ENCODE measurements at regions not wholly inside any gene's neighbourhood (a gene's known extent, or its start where the extent isn't known, plus 50 kb on each side); places are given as distances from the start of the nearest gene placed in this dataset.

DNA sequence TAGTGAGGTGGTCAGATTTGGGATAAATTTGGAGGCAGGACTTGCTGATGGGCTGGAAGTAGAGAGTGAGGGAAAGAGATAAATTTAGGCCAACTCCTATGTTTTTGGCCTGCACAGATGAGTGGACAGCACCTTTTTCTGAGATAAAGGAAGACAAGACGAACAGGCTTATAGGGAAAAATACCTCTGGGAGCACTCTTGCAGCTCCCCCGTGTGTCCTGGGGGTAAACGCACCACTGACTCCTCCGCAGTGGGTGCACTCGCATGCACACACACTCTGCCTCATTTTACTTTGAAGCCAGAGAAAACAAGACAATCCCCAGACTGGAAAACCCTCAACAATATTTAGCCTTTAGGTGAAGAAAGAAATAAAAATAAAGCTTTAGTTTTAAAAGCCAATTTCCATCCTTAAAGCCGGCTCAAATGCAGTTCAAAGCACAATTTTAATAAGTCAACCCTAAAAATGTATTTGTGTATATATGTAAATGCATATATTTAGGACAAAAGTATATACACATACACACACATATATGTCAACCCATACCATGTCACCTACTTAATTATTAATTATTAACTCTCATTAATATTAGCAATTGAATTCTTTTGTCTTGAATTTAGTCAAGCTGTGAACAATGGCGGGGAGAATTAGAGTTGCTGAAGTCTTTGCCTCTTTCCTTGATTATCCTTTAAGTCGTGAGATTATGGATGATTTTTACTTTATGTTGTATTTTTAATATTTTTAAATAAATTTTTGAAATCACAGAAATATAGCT lies 341.8 kb downstream of the ZNF326 start:
- POLR2A ChIA-PET: no interaction called here
- Mint-ChIP-seq H3K27ac (no peak overlapping the region), H3K4me3 (no peak overlapping the region), H3K27me3 (ENCODE audit: low read depth) (no peaks in the 10 kb centered on the region), H3K4me1 (ENCODE audit: low read depth) (peaks cover 17% of the 10 kb centered on the region), H3K36me3 (ENCODE audit: low read depth) (no peaks in the 10 kb centered on the region), H3K9me3 (ENCODE audit: insufficient read depth) (no peaks in the 10 kb centered on the region)
- DNase-seq (no peak), ATAC-seq (no peak)
- CTCF ChIA-PET: interaction anchor here (1.3 kb wide), 1 partner anchor 28 kb away, joined by 4 read pairs; no protein-coding TSS in a partner anchor

DNA sequence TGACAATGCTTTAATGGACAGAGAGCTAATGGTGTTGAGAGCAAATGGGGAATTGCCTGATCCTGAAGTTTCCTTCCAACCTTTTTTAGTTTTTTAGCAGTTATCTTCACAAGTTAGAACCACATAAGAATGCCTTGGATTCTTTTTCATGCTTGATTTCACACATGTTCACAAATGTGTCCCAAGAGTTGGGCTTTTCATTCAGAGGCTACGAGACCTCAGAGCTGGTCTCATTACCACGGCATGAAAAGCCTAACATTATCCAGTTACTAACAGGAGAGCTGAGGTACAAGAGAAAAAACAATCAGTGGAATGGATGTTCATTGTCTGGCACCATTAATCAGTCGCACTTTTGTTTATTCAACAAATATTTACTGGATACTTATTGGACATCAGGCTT lies 340.6 kb downstream of the ZNF326 start:
- Mint-ChIP-seq H3K27ac (no peak overlapping the region), H3K4me1 (ENCODE audit: low read depth) (peaks cover 14% of the 10 kb centered on the region), H3K4me3 (no peak overlapping the region), H3K27me3 (ENCODE audit: low read depth) (no peaks in the 10 kb centered on the region), H3K36me3 (ENCODE audit: low read depth) (no peaks in the 10 kb centered on the region), H3K9me3 (ENCODE audit: insufficient read depth) (no peaks in the 10 kb centered on the region)
- no peak for DNase-seq
- ChIA-PET CTCF (interaction anchor here (1.3 kb wide), 1 partner anchor 30 kb away, joined by 4 read pairs; no protein-coding TSS in a partner anchor), POLR2A (no interaction called here)
- ATAC-seq: no peak

DNA sequence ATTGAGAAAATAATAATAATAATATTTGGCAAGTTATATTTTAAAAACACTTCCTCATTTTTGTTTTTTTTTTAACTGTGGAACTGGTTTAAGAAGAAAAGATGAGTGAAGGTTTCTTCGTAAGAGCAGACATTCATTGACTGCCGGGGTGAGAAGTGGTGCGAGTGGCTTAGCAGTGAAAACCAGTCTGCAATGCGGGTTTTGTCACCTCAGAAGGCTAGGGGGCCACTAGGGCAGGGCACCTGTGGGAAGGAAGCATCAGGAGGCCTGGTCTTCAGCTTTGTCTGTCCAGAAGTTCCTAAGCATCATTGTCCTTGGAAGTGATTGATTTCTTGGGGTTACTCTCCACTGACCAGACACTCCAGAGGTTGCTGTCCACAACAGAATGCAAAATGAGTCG lies 339.2 kb downstream of the ZNF326 start:
- Mint-ChIP-seq H3K9me3 (ENCODE audit: insufficient read depth) (no peaks in the 10 kb centered on the region), H3K27me3 (ENCODE audit: low read depth) (no peaks in the 10 kb centered on the region), H3K36me3 (ENCODE audit: low read depth) (no peaks in the 10 kb centered on the region), H3K4me1 (ENCODE audit: low read depth) (no peaks in the 10 kb centered on the region), H3K4me3 (no peak overlapping the region), H3K27ac (no peak overlapping the region)
- POLR2A ChIA-PET: no interaction called here
- DNase-seq (no peak), ATAC-seq (no peak)
- CTCF ChIA-PET: no interaction called here

DNA sequence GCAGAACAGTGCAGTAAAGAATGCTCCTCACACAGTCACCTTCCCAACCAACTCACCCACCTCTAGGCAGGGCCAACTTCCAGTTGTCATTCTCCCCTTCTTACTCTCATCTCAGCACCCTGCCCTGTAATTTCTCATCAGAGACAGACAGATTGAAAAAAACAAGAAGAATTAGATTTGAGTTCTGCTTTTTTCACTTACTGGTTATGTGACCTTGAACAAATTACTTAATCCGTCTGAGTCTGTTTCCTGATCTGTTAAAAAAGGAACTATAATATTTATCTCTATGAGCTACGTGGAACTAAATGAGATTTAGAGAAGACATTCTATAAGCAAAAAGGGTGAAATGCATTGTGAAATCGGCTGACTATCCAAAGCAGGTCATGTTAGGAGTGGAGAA lies 330.3 kb downstream of the ZNF326 start:
- Mint-ChIP-seq H3K27ac (no peak overlapping the region), H3K36me3 (ENCODE audit: low read depth) (no peaks in the 10 kb centered on the region), H3K9me3 (ENCODE audit: insufficient read depth) (no peaks in the 10 kb centered on the region), H3K27me3 (ENCODE audit: low read depth) (peaks cover 4% of the 10 kb centered on the region), H3K4me3 (no peak overlapping the region), H3K4me1 (ENCODE audit: low read depth) (no peaks in the 10 kb centered on the region)
- ATAC-seq (no peak), DNase-seq (no peak)
- POLR2A ChIA-PET: no interaction called here
- CTCF ChIA-PET: no interaction called here

DNA sequence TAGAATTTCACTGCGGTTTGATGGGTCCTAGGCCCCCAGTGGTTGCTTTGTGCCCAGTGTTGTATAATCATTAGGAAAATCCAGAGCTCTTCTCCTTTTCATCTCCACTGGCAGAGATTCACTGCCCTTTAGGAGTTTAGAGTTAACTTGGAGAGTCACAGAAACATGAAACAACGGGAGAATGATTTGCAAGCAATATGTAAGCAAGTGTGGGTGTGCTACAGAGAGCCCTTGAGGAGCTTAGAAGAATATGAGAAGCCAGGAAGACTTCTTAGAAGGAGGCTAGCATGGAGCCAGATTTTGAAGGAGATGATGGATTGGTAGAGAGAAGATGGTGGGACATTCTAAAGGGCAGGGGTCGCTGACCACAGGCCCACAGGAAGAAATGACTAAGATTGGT lies 327.3 kb downstream of the ZNF326 start:
- H3K27me3 Mint-ChIP-seq (ENCODE audit: low read depth): peaks cover 7% of the 10 kb centered on the region
- H3K36me3 Mint-ChIP-seq (ENCODE audit: low read depth): no peaks in the 10 kb centered on the region
- no peak overlapping the region for H3K4me3 Mint-ChIP-seq
- H3K27ac Mint-ChIP-seq: no peak overlapping the region
- no peaks in the 10 kb centered on the region for H3K9me3 Mint-ChIP-seq (ENCODE audit: insufficient read depth)
- DNase-seq (no peak), ATAC-seq (no peak)
- ChIA-PET POLR2A (no interaction called here), CTCF (no interaction called here)
- no peaks in the 10 kb centered on the region for H3K4me1 Mint-ChIP-seq (ENCODE audit: low read depth)

DNA sequence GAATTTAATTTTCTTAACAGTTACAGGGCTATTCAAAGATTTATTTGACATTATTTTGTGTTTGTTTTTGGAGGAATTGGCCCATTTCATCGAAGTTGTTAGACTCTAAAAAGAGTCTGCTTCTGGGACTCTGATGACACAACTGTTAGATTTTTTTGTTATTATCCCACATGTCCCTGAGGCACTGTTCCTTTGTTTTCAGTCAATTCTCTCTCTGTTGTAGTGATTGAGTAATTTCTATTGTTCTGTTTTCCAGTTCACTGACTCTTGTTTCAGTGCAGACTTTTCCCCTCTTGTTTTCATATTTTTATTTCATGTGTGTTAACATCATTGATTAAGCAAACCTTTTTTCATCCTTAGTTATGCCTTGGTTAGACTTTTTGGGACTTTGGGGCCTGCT lies 325.0 kb downstream of the ZNF326 start:
- Mint-ChIP-seq H3K27me3 (ENCODE audit: low read depth) (peaks cover 6% of the 10 kb centered on the region), H3K9me3 (ENCODE audit: insufficient read depth) (no peaks in the 10 kb centered on the region), H3K36me3 (ENCODE audit: low read depth) (no peaks in the 10 kb centered on the region), H3K27ac (no peak overlapping the region), H3K4me1 (ENCODE audit: low read depth) (no peaks in the 10 kb centered on the region), H3K4me3 (no peak overlapping the region)
- ATAC-seq: no peak
- no peak for DNase-seq
- CTCF ChIA-PET: no interaction called here
- POLR2A ChIA-PET: no interaction called here

DNA sequence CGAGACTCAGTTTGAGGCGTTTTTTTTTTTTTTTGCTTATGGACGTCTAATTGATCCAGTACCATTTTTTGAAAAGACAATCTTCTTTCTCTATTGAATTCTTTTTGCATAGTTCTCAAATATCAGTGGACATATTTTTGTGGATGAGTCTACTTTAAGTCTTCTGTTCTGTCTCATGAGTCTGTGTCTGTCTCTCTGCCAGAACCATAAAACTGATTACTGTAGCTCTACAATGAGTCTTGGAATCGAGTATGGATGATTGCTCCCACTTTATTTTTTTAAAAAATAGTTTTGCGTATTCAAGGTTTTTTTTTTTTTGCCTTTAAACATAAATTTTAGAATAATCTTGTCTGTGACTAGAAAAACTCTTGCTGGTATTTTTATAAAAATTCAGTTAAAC lies 323.5 kb downstream of the ZNF326 start:
- H3K27me3 Mint-ChIP-seq (ENCODE audit: low read depth): peaks cover 4% of the 10 kb centered on the region
- ChIA-PET POLR2A (no interaction called here), CTCF (no interaction called here)
- DNase-seq (no peak), ATAC-seq (no peak)
- no peaks in the 10 kb centered on the region for H3K36me3 Mint-ChIP-seq (ENCODE audit: low read depth)
- H3K9me3 Mint-ChIP-seq (ENCODE audit: insufficient read depth): no peaks in the 10 kb centered on the region
- no peak overlapping the region for H3K4me3 Mint-ChIP-seq
- no peaks in the 10 kb centered on the region for H3K4me1 Mint-ChIP-seq (ENCODE audit: low read depth)
- no peak overlapping the region for H3K27ac Mint-ChIP-seq

DNA sequence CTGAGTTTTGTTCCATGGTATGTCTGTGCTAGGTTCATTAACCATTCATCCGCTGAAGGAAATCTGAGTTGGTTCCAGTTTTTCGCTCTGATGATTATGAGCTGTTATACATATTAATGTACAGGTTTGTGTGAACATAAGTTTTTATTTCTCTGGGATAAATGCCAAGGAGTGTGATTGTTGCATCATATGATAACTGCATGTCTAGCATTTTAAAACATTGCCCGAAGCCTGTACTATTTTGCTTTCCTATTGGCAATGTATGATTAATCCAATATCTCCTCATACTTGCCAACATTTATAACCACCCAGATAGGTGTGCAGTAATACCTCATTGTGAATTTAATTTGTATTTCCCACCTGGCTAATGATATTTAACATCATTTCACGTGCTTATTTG lies 322.7 kb downstream of the ZNF326 start:
- no peaks in the 10 kb centered on the region for H3K4me1 Mint-ChIP-seq (ENCODE audit: low read depth)
- ATAC-seq (no peak), DNase-seq (no peak)
- H3K9me3 Mint-ChIP-seq (ENCODE audit: insufficient read depth): no peaks in the 10 kb centered on the region
- H3K4me3 Mint-ChIP-seq: no peak overlapping the region
- H3K27ac Mint-ChIP-seq: no peak overlapping the region
- POLR2A ChIA-PET: no interaction called here
- peaks cover 4% of the 10 kb centered on the region for H3K27me3 Mint-ChIP-seq (ENCODE audit: low read depth)
- CTCF ChIA-PET: no interaction called here
- no peaks in the 10 kb centered on the region for H3K36me3 Mint-ChIP-seq (ENCODE audit: low read depth)

DNA sequence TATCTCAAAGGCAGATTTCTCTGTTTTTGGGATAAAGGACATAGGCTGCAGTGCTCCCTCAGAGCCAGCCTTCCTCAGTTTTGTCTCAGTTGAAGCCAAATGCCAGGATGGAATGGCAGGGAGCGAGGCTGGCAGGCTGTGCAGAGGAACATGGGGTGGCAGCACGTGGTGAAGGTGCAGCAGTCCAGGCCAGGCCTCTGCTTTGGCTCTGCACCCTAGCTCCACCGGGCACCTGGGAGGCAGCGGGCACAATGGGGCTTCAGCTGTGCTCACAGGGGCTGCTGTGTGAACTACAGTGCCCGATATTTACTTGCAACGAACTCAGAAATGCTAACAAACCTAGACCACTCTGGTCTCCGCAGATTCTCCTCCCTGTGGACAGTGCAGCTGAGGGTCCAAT lies 319.6 kb downstream of the ZNF326 start:
- Mint-ChIP-seq H3K4me1 (ENCODE audit: low read depth) (no peaks in the 10 kb centered on the region), H3K9me3 (ENCODE audit: insufficient read depth) (no peaks in the 10 kb centered on the region), H3K27me3 (ENCODE audit: low read depth) (peaks cover 4% of the 10 kb centered on the region), H3K27ac (no peak overlapping the region), H3K4me3 (no peak overlapping the region), H3K36me3 (ENCODE audit: low read depth) (no peaks in the 10 kb centered on the region)
- no peak for DNase-seq
- CTCF ChIA-PET: no interaction called here
- POLR2A ChIA-PET: no interaction called here
- ATAC-seq: no peak

DNA sequence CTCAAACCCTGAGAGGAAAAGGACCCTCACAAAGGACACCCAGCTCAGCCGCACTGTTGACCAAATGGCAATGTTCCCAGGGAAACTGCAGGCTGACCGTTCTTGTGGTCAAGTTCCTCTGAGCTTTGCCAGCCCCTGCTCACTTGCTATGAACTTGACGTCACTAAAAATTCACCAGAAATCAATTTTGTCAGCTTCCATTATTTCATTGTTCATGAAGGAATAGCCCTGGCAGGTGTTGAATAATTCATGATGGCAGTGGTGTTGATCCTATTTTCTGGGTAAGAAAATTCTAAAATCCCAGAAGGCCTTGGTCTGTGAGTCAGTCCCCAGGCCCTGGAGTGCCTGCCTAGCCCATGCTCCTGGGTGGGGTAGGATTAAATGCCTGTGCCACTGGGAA lies 318.9 kb downstream of the ZNF326 start:
- no peak for DNase-seq
- peaks cover under 1% of the 10 kb centered on the region for H3K27me3 Mint-ChIP-seq (ENCODE audit: low read depth)
- ChIA-PET CTCF (no interaction called here), POLR2A (no interaction called here)
- H3K4me3 Mint-ChIP-seq: no peak overlapping the region
- H3K9me3 Mint-ChIP-seq (ENCODE audit: insufficient read depth): no peaks in the 10 kb centered on the region
- ATAC-seq: no peak
- no peaks in the 10 kb centered on the region for H3K36me3 Mint-ChIP-seq (ENCODE audit: low read depth)
- H3K4me1 Mint-ChIP-seq (ENCODE audit: low read depth): no peaks in the 10 kb centered on the region
- no peak overlapping the region for H3K27ac Mint-ChIP-seq

DNA sequence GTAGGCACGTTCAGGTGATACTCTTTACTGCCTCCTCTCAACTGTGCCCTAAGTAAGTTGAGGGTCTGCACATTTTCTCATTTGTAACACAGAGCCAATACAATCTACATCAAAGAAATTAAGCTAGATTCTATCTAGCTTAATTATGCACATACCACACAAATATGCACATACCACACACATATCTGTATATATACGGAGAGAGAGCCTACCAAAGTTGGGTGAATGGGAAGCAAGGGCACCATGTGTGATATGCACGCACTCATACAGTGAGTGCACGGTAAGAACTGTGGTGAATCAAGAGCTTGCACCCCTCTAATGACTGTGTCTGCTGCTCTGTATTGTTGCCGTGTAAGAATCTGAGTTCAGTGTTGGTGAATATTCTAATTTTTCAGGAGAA lies 314.9 kb downstream of the ZNF326 start:
- Mint-ChIP-seq H3K27ac (no peak overlapping the region), H3K9me3 (ENCODE audit: insufficient read depth) (no peaks in the 10 kb centered on the region), H3K4me1 (ENCODE audit: low read depth) (no peaks in the 10 kb centered on the region), H3K27me3 (ENCODE audit: low read depth) (no peaks in the 10 kb centered on the region), H3K36me3 (ENCODE audit: low read depth) (no peaks in the 10 kb centered on the region), H3K4me3 (no peak overlapping the region)
- ChIA-PET POLR2A (no interaction called here), CTCF (no interaction called here)
- ATAC-seq: no peak
- DNase-seq: no peak

DNA sequence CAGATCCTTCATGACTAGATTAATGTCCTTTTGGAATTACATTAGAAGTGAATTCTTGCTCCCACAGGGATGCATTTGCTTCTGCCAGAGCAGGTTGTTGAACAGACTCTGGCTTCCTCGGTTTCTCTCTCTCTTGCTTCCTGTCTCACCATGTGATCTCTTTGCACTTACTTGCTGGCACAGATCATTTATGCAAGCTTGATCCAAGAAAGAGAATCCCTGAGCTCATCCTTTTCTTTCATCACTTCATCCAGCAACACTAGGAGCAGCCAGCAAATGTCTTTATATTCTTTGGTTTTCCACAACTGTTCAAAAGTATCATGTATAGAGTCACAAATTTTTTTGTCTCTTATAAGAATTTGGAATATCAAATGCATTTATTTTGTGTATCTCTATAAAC lies 313.5 kb downstream of the ZNF326 start:
- ChIA-PET POLR2A (no interaction called here), CTCF (no interaction called here)
- Mint-ChIP-seq H3K27me3 (ENCODE audit: low read depth) (no peaks in the 10 kb centered on the region), H3K4me1 (ENCODE audit: low read depth) (no peaks in the 10 kb centered on the region), H3K9me3 (ENCODE audit: insufficient read depth) (no peaks in the 10 kb centered on the region), H3K27ac (no peak overlapping the region), H3K4me3 (no peak overlapping the region), H3K36me3 (ENCODE audit: low read depth) (no peaks in the 10 kb centered on the region)
- ATAC-seq: no peak
- DNase-seq: no peak

DNA sequence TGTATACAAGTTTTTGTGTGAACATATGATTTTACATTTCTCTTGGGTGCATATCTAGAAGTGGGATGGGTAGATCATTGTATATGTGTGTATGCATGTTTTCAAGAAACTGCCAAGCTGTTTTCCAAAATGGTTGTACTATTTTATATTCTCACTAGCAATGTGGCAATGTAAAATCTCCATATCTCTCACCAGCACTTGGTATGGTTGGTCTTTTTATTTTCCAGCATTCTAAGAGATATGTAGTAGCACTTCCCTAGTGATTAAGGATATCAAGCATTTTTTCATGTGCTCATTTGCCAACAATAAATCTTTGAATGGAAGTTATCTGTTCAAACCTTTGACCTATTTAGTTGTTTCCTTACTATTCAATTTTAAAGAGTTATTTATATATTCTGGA lies 310.7 kb downstream of the ZNF326 start:
- POLR2A ChIA-PET: no interaction called here
- CTCF ChIA-PET: no interaction called here
- Mint-ChIP-seq H3K27me3 (ENCODE audit: low read depth) (no peaks in the 10 kb centered on the region), H3K4me3 (no peak overlapping the region), H3K4me1 (ENCODE audit: low read depth) (no peaks in the 10 kb centered on the region), H3K9me3 (ENCODE audit: insufficient read depth) (no peaks in the 10 kb centered on the region), H3K36me3 (ENCODE audit: low read depth) (no peaks in the 10 kb centered on the region), H3K27ac (no peak overlapping the region)
- DNase-seq (no peak), ATAC-seq (no peak)
